ENCODE measurements at regions not wholly inside any gene's neighbourhood (a gene's known extent, or its start where the extent isn't known, plus 50 kb on each side); places are given as distances from the start of the nearest gene placed in this dataset.

- in situ Hi-C loops (cut with MboI), result no loop called here
- Histone ChIP-seq H3K4me2 (ENCODE audit: control insufficient read depth, insufficient read depth) (no peak overlapping the region), H3K9me3 (replicated peaks; ENCODE audit: control insufficient read depth, insufficient read depth, low read length) (no peaks in the 10 kb centered on the region), H3K79me2 (ENCODE audit: control insufficient read depth, insufficient read depth, low read length) (no peaks in the 10 kb centered on the region), H3K9ac (ENCODE audit: control insufficient read depth, insufficient read depth, low read length) (no peak overlapping the region), H3K4me3 (no peak overlapping the region), H3K27me3 (replicated peaks in 1 of 2; ENCODE audit: control insufficient read depth in 2 of 2, insufficient read depth in 2 of 2, low read length in 1 of 2) (no peaks in the 10 kb centered on the region), H3K36me3 (ENCODE audit: control insufficient read depth in 2 of 2, insufficient read depth in 2 of 2, low read length in 1 of 2) (no peaks in the 10 kb centered on the region), H3K27ac (ENCODE audit: control insufficient read depth, insufficient read depth) (no peak overlapping the region), H2AFZ (ENCODE audit: control insufficient read depth, low read depth, low read length) (no peak overlapping the region), H4K20me1 (ENCODE audit: control insufficient read depth, insufficient read depth) (no peaks in the 10 kb centered on the region), H3K4me1 (ENCODE audit: control insufficient read depth, insufficient read depth, low read length) (no peaks in the 10 kb centered on the region)
- FAIRE-seq (no peak), DNase-seq (ENCODE audit: low read depth, low spot score) (no peak), ATAC-seq (no peak)
- TF ChIP-seq DPF2 (IDR thresholded peaks at IDR 0.05), result no peak
- TF ChIP-seq, protein P1, sequence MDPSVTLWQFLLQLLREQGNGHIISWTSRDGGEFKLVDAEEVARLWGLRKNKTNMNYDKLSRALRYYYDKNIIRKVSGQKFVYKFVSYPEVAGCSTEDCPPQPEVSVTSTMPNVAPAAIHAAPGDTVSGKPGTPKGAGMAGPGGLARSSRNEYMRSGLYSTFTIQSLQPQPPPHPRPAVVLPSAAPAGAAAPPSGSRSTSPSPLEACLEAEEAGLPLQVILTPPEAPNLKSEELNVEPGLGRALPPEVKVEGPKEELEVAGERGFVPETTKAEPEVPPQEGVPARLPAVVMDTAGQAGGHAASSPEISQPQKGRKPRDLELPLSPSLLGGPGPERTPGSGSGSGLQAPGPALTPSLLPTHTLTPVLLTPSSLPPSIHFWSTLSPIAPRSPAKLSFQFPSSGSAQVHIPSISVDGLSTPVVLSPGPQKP (IDR thresholded peaks at IDR 0.05; ENCODE audit: low read depth, low read length), result no peak
- no TSS peak for BruUV-seq (replicated peaks)
- POLR2A ChIA-PET, result no interaction called here
- CTCF ChIA-PET, result no interaction called here
- intact Hi-C loops (cut with micrococcal nuclease; ENCODE audit: unreplicated experiment), result no loop called here
- SMC1A ChIA-PET (ENCODE audit: uncharacterized antibody, unreplicated experiment), result no interaction called here
- RAD21 ChIA-PET (ENCODE audit: unreplicated experiment), result no interaction called here
Measured at GRCh38 chr4:10353110-10353509, 104.1 kb downstream of the ZNF518B start.

DNA sequence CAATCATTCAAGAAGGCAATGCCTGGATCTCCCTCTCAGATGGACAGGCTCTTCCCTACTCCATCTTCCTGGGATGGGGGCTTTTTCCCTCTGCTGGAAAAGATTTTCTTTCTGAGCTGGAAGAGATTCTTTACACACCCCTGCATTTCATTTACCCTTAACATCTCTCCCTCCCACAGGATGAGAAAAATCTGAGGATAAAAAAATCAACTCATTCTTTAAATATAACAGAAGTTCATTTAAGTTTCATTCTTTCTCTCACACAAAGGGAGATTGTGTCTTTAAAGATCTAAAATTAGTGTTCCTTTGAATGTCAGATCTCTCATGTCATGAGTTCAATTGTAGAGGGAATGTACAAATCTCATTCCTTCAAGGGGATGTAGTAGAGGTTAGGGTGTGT is 109.0 kb downstream of the ZNF518B start:
- no peaks in the 10 kb centered on the region for H3K36me3 ChIP-seq (ENCODE audit: control insufficient read depth in 2 of 2, insufficient read depth in 2 of 2, low read length in 1 of 2)
- RAD21 ChIA-PET (ENCODE audit: unreplicated experiment), result no interaction called here
- no peaks in the 10 kb centered on the region for H3K4me1 ChIP-seq (ENCODE audit: control insufficient read depth, insufficient read depth, low read length)
- SMC1A ChIA-PET (ENCODE audit: uncharacterized antibody, unreplicated experiment), result no interaction called here
- H3K9ac ChIP-seq (ENCODE audit: control insufficient read depth, insufficient read depth, low read length), result no peak overlapping the region
- H3K79me2 ChIP-seq (ENCODE audit: control insufficient read depth, insufficient read depth, low read length), result no peaks in the 10 kb centered on the region
- no peak overlapping the region for H2AFZ ChIP-seq (ENCODE audit: control insufficient read depth, low read depth, low read length)
- no peaks in the 10 kb centered on the region for H4K20me1 ChIP-seq (ENCODE audit: control insufficient read depth, insufficient read depth)
- no peak for ATAC-seq
- BruUV-seq (replicated peaks), result no TSS peak
- no peak for DNase-seq (ENCODE audit: low read depth, low spot score)
- no peak for FAIRE-seq
- POLR2A ChIA-PET, result no interaction called here
- H3K4me3 ChIP-seq, result no peak overlapping the region
- intact Hi-C loops (cut with micrococcal nuclease; ENCODE audit: unreplicated experiment), result no loop called here
- no peak overlapping the region for H3K4me2 ChIP-seq (ENCODE audit: control insufficient read depth, insufficient read depth)
- no peaks in the 10 kb centered on the region for H3K9me3 ChIP-seq (replicated peaks; ENCODE audit: control insufficient read depth, insufficient read depth, low read length)
- no peaks in the 10 kb centered on the region for H3K27me3 ChIP-seq (replicated peaks in 1 of 2; ENCODE audit: control insufficient read depth in 2 of 2, insufficient read depth in 2 of 2, low read length in 1 of 2)
- in situ Hi-C loops (cut with MboI), result no loop called here
- H3K27ac ChIP-seq (ENCODE audit: control insufficient read depth, insufficient read depth), result no peak overlapping the region
- TF ChIP-seq MXI1 (IDR thresholded peaks at IDR 0.05; ENCODE audit: low read depth, low read length), result no peak
- no peak for TF ChIP-seq NFXL1 (IDR thresholded peaks at IDR 0.05; ENCODE audit: borderline replicate concordance)
- TF ChIP-seq, protein P2, sequence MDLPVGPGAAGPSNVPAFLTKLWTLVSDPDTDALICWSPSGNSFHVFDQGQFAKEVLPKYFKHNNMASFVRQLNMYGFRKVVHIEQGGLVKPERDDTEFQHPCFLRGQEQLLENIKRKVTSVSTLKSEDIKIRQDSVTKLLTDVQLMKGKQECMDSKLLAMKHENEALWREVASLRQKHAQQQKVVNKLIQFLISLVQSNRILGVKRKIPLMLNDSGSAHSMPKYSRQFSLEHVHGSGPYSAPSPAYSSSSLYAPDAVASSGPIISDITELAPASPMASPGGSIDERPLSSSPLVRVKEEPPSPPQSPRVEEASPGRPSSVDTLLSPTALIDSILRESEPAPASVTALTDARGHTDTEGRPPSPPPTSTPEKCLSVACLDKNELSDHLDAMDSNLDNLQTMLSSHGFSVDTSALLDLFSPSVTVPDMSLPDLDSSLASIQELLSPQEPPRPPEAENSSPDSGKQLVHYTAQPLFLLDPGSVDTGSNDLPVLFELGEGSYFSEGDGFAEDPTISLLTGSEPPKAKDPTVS (IDR thresholded peaks at IDR 0.05; ENCODE audit: low read depth, low read length), result no peak
- no peak for TF ChIP-seq DPF2 (IDR thresholded peaks at IDR 0.05)
- no peak for TF ChIP-seq MTA3 (IDR thresholded peaks at IDR 0.05; ENCODE audit: borderline replicate concordance, low read length)
- no peak for TF ChIP-seq POLR2AphosphoS5 (IDR thresholded peaks at IDR 0.05; ENCODE audit: low read length)
- no peak for TF ChIP-seq POLR2A (IDR thresholded peaks at IDR 0.05; ENCODE audit: low read depth, low read length)
- TF ChIP-seq IRF4 (IDR thresholded peaks at IDR 0.05; ENCODE audit: low read depth, low read length), result no peak
- no peak for TF ChIP-seq ZZZ3 (IDR thresholded peaks at IDR 0.05; ENCODE audit: control insufficient read depth, insufficient read length, low read depth)
- no peak for TF ChIP-seq SIN3A (IDR thresholded peaks at IDR 0.05; ENCODE audit: low read depth, low read length)
- TF ChIP-seq TCF3 (IDR thresholded peaks at IDR 0.05; ENCODE audit: borderline replicate concordance, insufficient read depth, low read depth, low read length), result no peak
- TF ChIP-seq CREB1 (IDR thresholded peaks at IDR 0.05; ENCODE audit: low read depth), result no peak
- TF ChIP-seq NR2C1 (IDR thresholded peaks at IDR 0.05), result no peak
- CTCF ChIA-PET, result no interaction called here
